ENCODE measurements at regions not wholly inside any gene's neighbourhood (a gene's known extent, or its start where the extent isn't known, plus 50 kb on each side); places are given as distances from the start of the nearest gene placed in this dataset.

- no peak overlapping the region for H3K4me3 Mint-ChIP-seq (ENCODE audit: unreplicated experiment)
- no peaks in the 10 kb centered on the region for H3K9me3 Mint-ChIP-seq (ENCODE audit: low read depth)
- no peak overlapping the region for H3K27ac Mint-ChIP-seq (ENCODE audit: unreplicated experiment)
- H3K36me3 Mint-ChIP-seq (ENCODE audit: low read depth), result no peaks in the 10 kb centered on the region
- no peaks in the 10 kb centered on the region for H3K4me1 Mint-ChIP-seq (ENCODE audit: low read depth)
- DNase-seq (ENCODE audit: low spot score), result no peak
- TF ChIP-seq CTCF (IDR thresholded peaks at IDR 0.05), result no peak
- no peaks in the 10 kb centered on the region for H3K27me3 Mint-ChIP-seq (ENCODE audit: low read depth)
Observed at GRCh38 chr14:48900565-48900964, 685.6 kb downstream of the RPS29 start.

GRCh38 chr14:48890333-48890732 is 695.8 kb downstream of the RPS29 start:
- no peak for TF ChIP-seq CTCF (IDR thresholded peaks at IDR 0.05)
- no peak for DNase-seq (ENCODE audit: low spot score)
- Mint-ChIP-seq H3K27me3 (ENCODE audit: low read depth) (peaks cover 1% of the 10 kb centered on the region), H3K4me1 (ENCODE audit: low read depth) (no peaks in the 10 kb centered on the region), H3K4me3 (ENCODE audit: unreplicated experiment) (no peak overlapping the region), H3K27ac (ENCODE audit: unreplicated experiment) (no peak overlapping the region), H3K36me3 (ENCODE audit: low read depth) (peaks cover 1% of the 10 kb centered on the region), H3K9me3 (ENCODE audit: low read depth) (no peaks in the 10 kb centered on the region)

- H3K4me1 Mint-ChIP-seq (ENCODE audit: low read depth), result no peaks in the 10 kb centered on the region
- H3K27me3 Mint-ChIP-seq (ENCODE audit: low read depth), result no peaks in the 10 kb centered on the region
- H3K36me3 Mint-ChIP-seq (ENCODE audit: low read depth), result no peaks in the 10 kb centered on the region
- no peak overlapping the region for H3K4me3 Mint-ChIP-seq (ENCODE audit: unreplicated experiment)
- H3K27ac Mint-ChIP-seq (ENCODE audit: unreplicated experiment), result no peak overlapping the region
- no peak for DNase-seq (ENCODE audit: low spot score)
- H3K9me3 Mint-ChIP-seq (ENCODE audit: low read depth), result peaks cover 3% of the 10 kb centered on the region
- TF ChIP-seq CTCF (IDR thresholded peaks at IDR 0.05), result no peak
Observed at GRCh38 chr14:48876806-48877340, 709.3 kb downstream of the RPS29 start.

- TF ChIP-seq CTCF (IDR thresholded peaks at IDR 0.05), result no peak
- no peak for DNase-seq (ENCODE audit: low spot score)
- H3K9me3 Mint-ChIP-seq (ENCODE audit: low read depth), result no peaks in the 10 kb centered on the region
- H3K36me3 Mint-ChIP-seq (ENCODE audit: low read depth), result no peaks in the 10 kb centered on the region
- peaks cover 1% of the 10 kb centered on the region for H3K27me3 Mint-ChIP-seq (ENCODE audit: low read depth)
- H3K4me3 Mint-ChIP-seq (ENCODE audit: unreplicated experiment), result no peak overlapping the region
- no peaks in the 10 kb centered on the region for H3K4me1 Mint-ChIP-seq (ENCODE audit: low read depth)
- H3K27ac Mint-ChIP-seq (ENCODE audit: unreplicated experiment), result no peak overlapping the region
Observed at GRCh38 chr14:48874711-48875110, 711.5 kb downstream of the RPS29 start.

GRCh38 chr14:48857366-48857765 is 728.8 kb downstream of the RPS29 start:
- no peak overlapping the region for H3K4me3 Mint-ChIP-seq (ENCODE audit: unreplicated experiment)
- H3K9me3 Mint-ChIP-seq (ENCODE audit: low read depth), result no peaks in the 10 kb centered on the region
- H3K27me3 Mint-ChIP-seq (ENCODE audit: low read depth), result peaks cover 2% of the 10 kb centered on the region
- no peak for DNase-seq (ENCODE audit: low spot score)
- no peaks in the 10 kb centered on the region for H3K4me1 Mint-ChIP-seq (ENCODE audit: low read depth)
- no peaks in the 10 kb centered on the region for H3K36me3 Mint-ChIP-seq (ENCODE audit: low read depth)
- H3K27ac Mint-ChIP-seq (ENCODE audit: unreplicated experiment), result no peak overlapping the region
- no peak for TF ChIP-seq CTCF (IDR thresholded peaks at IDR 0.05)

Measured in chondrocyte (in vitro differentiated cells).